GM12865 (cell line): ENCODE measurements at regions not wholly inside any gene's neighbourhood (a gene's known extent, or its start where the extent isn't known, plus 50 kb on each side); places are given as distances from the start of the nearest gene placed in this dataset.

Experiments
- DNase-seq: peaks from one replicate; pipeline ENCODE4 v3.0.0; 2010; ENCODE audit warnings: low read depth
- H3K4me3 ChIP-seq: 2 replicates; pipeline ENCODE4 v1.5.1; 2011; ENCODE audit warnings: mild to moderate bottlenecking, low read depth, low read length, control low read depth
- CTCF ChIP-seq: IDR thresholded peaks from 2 replicates; pipeline ENCODE4 v1.5.1; 2011; ENCODE audit warnings: low read length, control low read depth, low read depth, inconsistent platforms; ENCODE audit not compliant: insufficient read depth; ENCODE audit errors: missing control alignments

- no peak for TF ChIP-seq CTCF
- no peak for DNase-seq
- H3K4me3 ChIP-seq, result no peak overlapping the region
Observed at GRCh38 chr4:54484383-54484782, 173.4 kb upstream of the KIT start.

DNA sequence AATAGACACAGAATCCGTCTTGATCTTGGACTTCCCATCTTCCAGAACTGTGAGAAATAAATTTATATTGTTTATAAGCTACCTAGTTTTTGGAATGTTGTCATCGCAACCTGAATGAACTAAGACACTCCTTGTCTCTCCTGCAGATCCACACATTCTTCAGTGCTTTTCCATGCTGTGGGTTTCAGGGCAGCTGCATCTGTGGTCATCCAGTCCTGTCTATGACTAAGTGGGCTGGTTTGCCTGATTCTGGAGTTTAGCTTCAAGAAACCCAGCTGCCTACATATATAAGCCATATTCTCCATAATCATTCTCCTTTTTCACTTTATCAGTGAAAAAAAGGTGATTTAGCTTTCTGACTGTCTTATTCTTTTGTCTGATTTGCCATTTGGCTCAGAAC, 170.3 kb upstream of the KIT start:
- TF ChIP-seq CTCF, result no peak
- no peak for DNase-seq
- no peak overlapping the region for H3K4me3 ChIP-seq

- no peak for TF ChIP-seq CTCF
- no peak overlapping the region for H3K4me3 ChIP-seq
- DNase-seq, result no peak
Observed at GRCh38 chr4:54493862-54494261, 163.9 kb upstream of the KIT start.

GRCh38 chr4:54495091-54495490, 162.7 kb upstream of the KIT start:
- DNase-seq, result no peak
- TF ChIP-seq CTCF, result no peak
- no peak overlapping the region for H3K4me3 ChIP-seq

DNA sequence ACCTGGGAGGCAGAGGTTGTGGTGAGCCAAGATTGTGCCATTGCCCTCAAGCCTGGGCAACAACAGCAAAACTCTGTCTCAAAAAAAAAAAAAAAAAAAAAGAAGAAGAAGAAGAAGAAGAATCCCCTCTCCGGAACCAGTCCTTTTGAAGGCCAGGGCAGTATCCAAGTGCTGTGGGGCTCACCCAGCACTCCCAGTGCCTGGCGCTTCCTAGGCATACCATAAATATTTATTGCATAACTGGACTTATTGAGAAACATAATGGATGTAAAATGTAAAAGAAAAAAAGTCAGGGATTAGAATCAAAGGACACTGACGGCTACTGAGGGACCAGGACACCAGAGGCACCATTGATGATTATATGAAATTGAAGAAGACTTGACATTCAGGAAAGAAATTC, 162.1 kb upstream of the KIT start:
- DNase-seq, result no peak
- no peak overlapping the region for H3K4me3 ChIP-seq
- no peak for TF ChIP-seq CTCF

GRCh38 chr4:54496412-54496811, 161.3 kb upstream of the KIT start:
- peak; percentile 1 for DNase-seq
- H3K4me3 ChIP-seq, result no peak overlapping the region
- no peak for TF ChIP-seq CTCF

DNA sequence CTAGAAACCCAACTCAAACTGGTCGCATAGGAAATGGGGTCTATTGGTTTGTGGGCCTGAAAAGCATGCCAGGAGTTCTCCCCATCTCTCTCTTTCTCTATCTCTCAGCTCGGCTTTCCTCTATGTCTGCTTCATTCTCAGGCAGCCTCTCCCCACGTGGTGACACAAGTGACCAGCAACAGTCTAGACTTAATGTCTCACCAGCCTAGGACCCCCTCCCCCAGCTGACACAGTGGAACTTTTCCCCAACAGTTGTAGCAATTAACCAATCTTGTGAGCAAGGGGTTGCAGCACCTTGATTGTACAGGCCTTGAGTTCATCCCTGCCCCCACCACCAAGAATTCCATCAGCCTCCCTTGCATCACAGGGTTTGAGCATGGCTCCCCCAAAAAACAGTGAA, 159.8 kb upstream of the KIT start:
- no peak for TF ChIP-seq CTCF
- H3K4me3 ChIP-seq, result no peak overlapping the region
- DNase-seq, result no peak
